H1 (cell line): ENCODE measurements at regions not wholly inside any gene's neighbourhood (a gene's known extent, or its start where the extent isn't known, plus 50 kb on each side); places are given as distances from the start of the nearest gene placed in this dataset.

Experiments
- CTCF ChIA-PET: fragments of 300-600 bp; sonication (Branson Sonifier 250); formaldehyde crosslinking; loops from one replicate; lab custom pipeline; 2021; ENCODE audit not compliant: partially characterized antibody; lab: Charles Lee
- POLR2A ChIA-PET: fragments of 300-600 bp; sonication (Branson Sonifier 250); formaldehyde crosslinking; loops from one replicate; lab custom pipeline; 2021; ENCODE audit warnings: inconsistent platforms; ENCODE audit not compliant: partially characterized antibody; lab: Charles Lee
- DNase-seq, 2 experiments: peaks; one replicate each; pipeline versions ENCODE4 v3.0.0 to v3.0.0-alpha.2; 2010 to 2022; ENCODE audit warnings: low spot score in 2 of 2, low read depth in 1 of 2, mixed read lengths in 1 of 2
- FAIRE-seq: peaks from 2 replicates; lab custom pipeline; 2011; peaks lifted over from hg19 to GRCh38; lab: Jason Lieb, UNC
- H2AFZ ChIP-seq: 2 replicates; pipeline ENCODE4 v1.8.1; 2012; ENCODE audit warnings: low read length, inconsistent platforms
- H2AK5ac ChIP-seq: 2 replicates; pipeline ENCODE4 v1.6.1; 2013; ENCODE audit warnings: low read depth, low read length
- H2BK120ac ChIP-seq: replicated peaks from 2 replicates; pipeline ENCODE3; 2013; ENCODE audit warnings: low read depth, low read length, inconsistent platforms
- H2BK12ac ChIP-seq: 2 replicates; pipeline ENCODE4 v1.6.1; 2013; ENCODE audit warnings: low read depth, low read length
- H2BK15ac ChIP-seq: 2 replicates; pipeline ENCODE4 v1.6.1; 2013; ENCODE audit warnings: low read length
- H2BK20ac ChIP-seq: 2 replicates; pipeline ENCODE4 v1.6.1; 2013; ENCODE audit warnings: low read length
- H2BK5ac ChIP-seq: 2 replicates; pipeline ENCODE4 v1.6.1; 2013; ENCODE audit warnings: low read depth, low read length
- H3K14ac ChIP-seq: 2 replicates; pipeline ENCODE4 v1.6.1; 2013; ENCODE audit warnings: inconsistent platforms; ENCODE audit not compliant: insufficient read length
- H3K18ac ChIP-seq: 2 replicates; pipeline ENCODE4 v1.6.1; 2013; ENCODE audit warnings: low read length; ENCODE audit errors: extremely low read depth
- H3K23ac ChIP-seq: 2 replicates; pipeline ENCODE4 v1.6.1; 2013; ENCODE audit warnings: inconsistent platforms; ENCODE audit not compliant: insufficient read length
- H3K23me2 ChIP-seq: 2 replicates; pipeline ENCODE4 v1.6.1; 2013; ENCODE audit warnings: low read depth, low read length
- H3K27ac ChIP-seq: 2 replicates; pipeline ENCODE4 v1.6.1; 2011; ENCODE audit warnings: low read depth, low read length, inconsistent platforms
- H3K27me3 ChIP-seq, 4 experiments: replicated peaks in 1 of 4; 1 replicate in 1 of 4; 2 replicates in 3 of 4; pipeline versions ENCODE4 v1.6.1 to v1.8.1; 2011 to 2013; ENCODE audit warnings: low read length in 3 of 4, mild to moderate bottlenecking in 3 of 4, inconsistent platforms in 2 of 4, mixed read lengths in 2 of 4, moderate library complexity in 1 of 4; ENCODE audit not compliant: control insufficient read depth in 3 of 4, insufficient read depth in 3 of 4; ENCODE audit errors: extremely low read depth in 1 of 4
- H3K36me3 ChIP-seq, 4 experiments: 2 replicates each; pipeline versions ENCODE4 v1.6.1 to v1.8.1; 2011 to 2013; ENCODE audit warnings: mild to moderate bottlenecking in 4 of 4, low read length in 3 of 4, moderate library complexity in 2 of 4, control low read depth in 1 of 4, inconsistent platforms in 1 of 4; ENCODE audit not compliant: insufficient read depth in 4 of 4, control insufficient read depth in 2 of 4
- H3K4ac ChIP-seq: replicated peaks from 2 replicates; pipeline ENCODE3; 2013; ENCODE audit warnings: low read length, low read depth, mixed read lengths, inconsistent platforms; ENCODE audit not compliant: insufficient read length
- H3K4me1 ChIP-seq, 4 experiments: replicated peaks in 1 of 4; 1 replicate in 1 of 4; 2 replicates in 3 of 4; pipeline versions ENCODE4 v1.6.1 to v1.8.1; 2011 to 2013; ENCODE audit warnings: low read length in 3 of 4, inconsistent platforms in 2 of 4, mixed read lengths in 1 of 4; ENCODE audit not compliant: insufficient read depth in 4 of 4, control insufficient read depth in 3 of 4
- H3K4me2 ChIP-seq, 2 experiments: 2 replicates each; pipeline versions ENCODE4 v1.6.1 to v1.8.1; 2011 to 2013; ENCODE audit warnings: low read depth in 2 of 2, low read length in 2 of 2, control low read depth in 1 of 2, inconsistent platforms in 1 of 2, mild to moderate bottlenecking in 1 of 2; ENCODE audit not compliant: insufficient read depth in 1 of 2
- H3K4me3 ChIP-seq, 4 experiments: fragments of 200-600, 300-600 bp in 1 of 4; sonication (generic), shearing (Covaris generic), sonication (Bioruptor Twin) in 1 of 4; 2 replicates each; pipeline versions ENCODE4 v1.5.1 to v1.8.1; 2011 to 2016; ENCODE audit warnings: low read length in 4 of 4, low read depth in 3 of 4, control low read depth in 2 of 4, inconsistent platforms in 2 of 4, mild to moderate bottlenecking in 2 of 4, mixed read lengths in 1 of 4, moderate library complexity in 1 of 4; ENCODE audit not compliant: insufficient read depth in 2 of 4; ENCODE audit errors: extremely low read depth in 1 of 4
- H3K56ac ChIP-seq: replicated peaks from 2 replicates; pipeline ENCODE3; 2013; ENCODE audit warnings: low read depth, mild to moderate bottlenecking, mixed read lengths, low read length, inconsistent platforms; ENCODE audit not compliant: insufficient read length
- H3K79me1 ChIP-seq: 2 replicates; pipeline ENCODE4 v1.6.1; 2013; ENCODE audit warnings: low read depth, low read length, control low read depth
- H3K79me2 ChIP-seq, 2 experiments: 2 replicates each; pipeline versions ENCODE4 v1.6.1 to v1.8.1; 2012 to 2013; ENCODE audit warnings: low read length in 2 of 2, mild to moderate bottlenecking in 2 of 2, inconsistent platforms in 1 of 2; ENCODE audit not compliant: insufficient read depth in 2 of 2, control insufficient read depth in 1 of 2
- H3K9ac ChIP-seq, 4 experiments: replicated peaks in 1 of 4; 1 replicate in 1 of 4; 2 replicates in 3 of 4; pipeline versions ENCODE4 v1.6.1 to v1.8.1; 2011 to 2013; ENCODE audit warnings: low read depth in 3 of 4, low read length in 3 of 4, control low read depth in 2 of 4, mild to moderate bottlenecking in 2 of 4, moderate library complexity in 2 of 4, inconsistent platforms in 1 of 4; ENCODE audit errors: extremely low read depth in 1 of 4
- H3K9me3 ChIP-seq, 2 experiments: 2 replicates each; pipeline versions ENCODE4 v1.6.1 to v1.8.1; 2012 to 2013; ENCODE audit warnings: mild to moderate bottlenecking in 2 of 2, moderate library complexity in 2 of 2, control low read depth in 1 of 2, inconsistent platforms in 1 of 2, low read depth in 1 of 2, low read length in 1 of 2, mixed read lengths in 1 of 2; ENCODE audit not compliant: insufficient read depth in 2 of 2
- H4K20me1 ChIP-seq, 2 experiments: replicated peaks in 1 of 2; 2 replicates each; pipeline versions ENCODE3 to v1.8.1; 2011 to 2013; ENCODE audit warnings: inconsistent platforms in 2 of 2, low read length in 2 of 2, mild to moderate bottlenecking in 1 of 2; ENCODE audit not compliant: insufficient read depth in 2 of 2, control insufficient read depth in 1 of 2
- H4K5ac ChIP-seq: 2 replicates; pipeline ENCODE4 v1.6.1; 2013; ENCODE audit warnings: low read length, low read depth, mixed read lengths, inconsistent platforms; ENCODE audit not compliant: insufficient read length
- H4K8ac ChIP-seq: 2 replicates; pipeline ENCODE4 v1.8.0; 2013; ENCODE audit warnings: mild to moderate bottlenecking, moderate library complexity, low read length, inconsistent platforms; ENCODE audit not compliant: insufficient read depth; ENCODE audit errors: extremely low read depth
- H4K91ac ChIP-seq: replicated peaks from 2 replicates; pipeline ENCODE3; 2013; ENCODE audit warnings: low read length, mixed read lengths, inconsistent platforms; ENCODE audit not compliant: insufficient read length
- CHD2 ChIP-seq: IDR thresholded peaks from 2 replicates; pipeline ENCODE4 v1.6.1; 2012; ENCODE audit warnings: low read length, improper control_type of control experiment
- CREB1 ChIP-seq: IDR thresholded peaks from 2 replicates; pipeline ENCODE4 v1.6.1; 2012; ENCODE audit warnings: inconsistent platforms
- CTBP2 ChIP-seq: IDR thresholded peaks from 2 replicates; pipeline ENCODE4 v1.7.0; 2011; ENCODE audit warnings: borderline replicate concordance, mild to moderate bottlenecking, moderate library complexity, mixed read lengths, low read length; ENCODE audit not compliant: insufficient read depth, insufficient read length
- JUN ChIP-seq: IDR thresholded peaks from 2 replicates; pipeline ENCODE4 v1.6.1; 2011; ENCODE audit warnings: low read depth, mild to moderate bottlenecking, improper control_type of control experiment, low read length
- JUND ChIP-seq: IDR thresholded peaks from 2 replicates; pipeline ENCODE4 v1.6.1; 2011; ENCODE audit warnings: mild to moderate bottlenecking, improper control_type of control experiment, low read length
- POLR2A ChIP-seq, 2 experiments: IDR thresholded peaks; 1 replicate in 1 of 2; 2 replicates in 1 of 2; pipeline ENCODE4 v1.6.1; 2011; ENCODE audit warnings: low read depth in 2 of 2, low read length in 2 of 2, mild to moderate bottlenecking in 2 of 2; ENCODE audit errors: control extremely low read depth in 1 of 2
- RAD21 ChIP-seq, 2 experiments: IDR thresholded peaks in 1 of 2; conservative IDR thresholded peaks in 1 of 2; 2 replicates each; pipeline ENCODE4 v1.6.1; 2011; ENCODE audit warnings: low read depth in 2 of 2, low read length in 2 of 2, improper control_type of control experiment in 1 of 2, inconsistent platforms in 1 of 2, mild to moderate bottlenecking in 1 of 2, moderate library complexity in 1 of 2
- RNF2 ChIP-seq: fragments of 200-900, 300-1000 bp; sonication (generic); IDR thresholded peaks from 2 replicates; pipeline ENCODE4 v1.7.1; 2016; ENCODE audit warnings: borderline replicate concordance, low read depth, mild to moderate bottlenecking, antibody characterized with exemption, low read length; ENCODE audit not compliant: poor library complexity, severe bottlenecking; ENCODE audit errors: missing control alignments
- TCF12 ChIP-seq: IDR thresholded peaks from 2 replicates; pipeline ENCODE4 v1.6.1; 2011; ENCODE audit warnings: low read depth, mild to moderate bottlenecking, low read length
- TEAD4 ChIP-seq: IDR thresholded peaks from 2 replicates; pipeline ENCODE4 v1.6.1; 2012; ENCODE audit warnings: low read depth, low read length, inconsistent platforms, mixed read lengths

GRCh38 chrY:19067435-19067834 is 293.9 kb upstream of the HSFY2 start:
- Histone ChIP-seq H3K27me3 (no peaks in the 10 kb centered on the region), H2BK20ac (no peak overlapping the region), H3K79me1 (0 out of 2 replicates have a peak, but pooled peaks cover 2% of the 10 kb centered on the region), H2AK5ac (no peak overlapping the region), H4K5ac (no peak overlapping the region), H4K91ac (no peak overlapping the region), H3K4ac (no peak overlapping the region), H3K14ac (no peak overlapping the region), H3K4me1 (no peaks in the 10 kb centered on the region; a peak in 1 of 7 replicates), H3K9me3 (no peaks in the 10 kb centered on the region), H4K20me1 (no peaks in the 10 kb centered on the region), H3K4me3 (no peak overlapping the region), H2BK12ac (no peak overlapping the region), H3K9ac (no peak overlapping the region; a peak in 2 of 7 replicates), H3K18ac (no peak overlapping the region), H3K36me3 (no peaks in the 10 kb centered on the region; a peak in 1 of 8 replicates), H3K79me2 (peaks cover 0 to 58% of the 10 kb centered on the region in 2 experiments; a peak in 3 of 4 replicates), H3K23ac (no peak overlapping the region), H4K8ac (no peak overlapping the region), H2BK5ac (no peak overlapping the region), H3K4me2 (no peak overlapping the region), H2BK120ac (no peak overlapping the region), H3K56ac (no peak overlapping the region), H2AFZ (no peak overlapping the region), H3K23me2 (no peaks in the 10 kb centered on the region), H3K27ac (no peak overlapping the region), H2BK15ac (no peak overlapping the region)
- no peak for TF ChIP-seq CTBP2
- no peak for TF ChIP-seq RAD21 (IDR thresholded peaks at IDR 0.05 in 1 of 2, conservative IDR thresholded peaks at IDR 0.05 in 1 of 2; ENCODE audit: low read depth in 2 of 2, low read length in 2 of 2)
- no peak for TF ChIP-seq CHD2
- TF ChIP-seq TCF12 = no peak
- no peak for TF ChIP-seq JUND
- no peak for TF ChIP-seq CREB1
- no peak for TF ChIP-seq RNF2
- TF ChIP-seq TEAD4 = no peak
- TF ChIP-seq POLR2A (IDR thresholded peaks at IDR 0.05; ENCODE audit: control extremely low read depth in 1 of 2, low read depth in 2 of 2, low read length in 2 of 2) = no peak
- TF ChIP-seq JUN = no peak
- ChIA-PET POLR2A (interaction anchor here (1.4 kb wide), 1 partner anchor 9 kb away, joined by 5 read pairs; no protein-coding TSS in a partner anchor), CTCF (no interaction called here)
- no peak for DNase-seq
- FAIRE-seq = no peak
